C4-2B (cell line): ENCODE measurements at regions not wholly inside any gene's neighbourhood (a gene's known extent, or its start where the extent isn't known, plus 50 kb on each side); places are given as distances from the start of the nearest gene placed in this dataset.

Source experiments
- ZFX ChIP-seq: fragments of 450-650 bp; IDR thresholded peaks from 2 replicates; pipeline ENCODE4 v1.6.1; 2017
- TF ChIP-seq, protein P1 (sequence below): fragments of 450-650 bp; conservative IDR thresholded peaks from 2 replicates; pipeline ENCODE4 v1.5.1; 2017; ENCODE audit warnings: mild to moderate bottlenecking

DNA sequence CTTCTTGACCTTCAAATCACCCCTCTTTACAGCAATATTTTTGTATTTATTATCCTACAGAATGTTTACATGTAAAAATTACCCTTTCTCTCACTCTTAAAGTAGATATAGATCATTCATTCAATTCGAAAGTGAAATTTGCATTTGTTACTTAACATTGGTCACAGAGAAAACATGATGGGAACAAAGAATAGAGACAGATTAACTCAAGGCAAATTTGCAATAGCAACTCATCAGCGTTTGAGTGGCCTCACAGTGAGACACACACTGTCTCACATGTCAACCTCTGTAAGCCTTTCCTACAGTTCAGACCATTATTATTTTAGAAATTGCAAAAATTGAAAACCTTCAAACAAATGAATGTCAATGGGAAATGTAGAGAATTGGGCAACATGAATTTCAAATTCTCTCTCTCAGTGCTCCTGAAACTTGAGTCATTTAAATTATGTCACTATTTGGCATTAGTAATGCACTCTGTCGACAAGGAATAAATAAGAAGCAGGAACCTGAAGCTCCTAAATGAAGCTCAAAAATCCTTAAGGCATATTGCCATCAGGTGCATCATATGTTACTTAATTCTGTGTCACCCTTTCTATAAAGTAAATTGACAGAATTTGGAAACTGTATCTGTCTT lies 148.3 kb upstream of the ANXA10 start:
- TF ChIP-seq, protein P1, sequence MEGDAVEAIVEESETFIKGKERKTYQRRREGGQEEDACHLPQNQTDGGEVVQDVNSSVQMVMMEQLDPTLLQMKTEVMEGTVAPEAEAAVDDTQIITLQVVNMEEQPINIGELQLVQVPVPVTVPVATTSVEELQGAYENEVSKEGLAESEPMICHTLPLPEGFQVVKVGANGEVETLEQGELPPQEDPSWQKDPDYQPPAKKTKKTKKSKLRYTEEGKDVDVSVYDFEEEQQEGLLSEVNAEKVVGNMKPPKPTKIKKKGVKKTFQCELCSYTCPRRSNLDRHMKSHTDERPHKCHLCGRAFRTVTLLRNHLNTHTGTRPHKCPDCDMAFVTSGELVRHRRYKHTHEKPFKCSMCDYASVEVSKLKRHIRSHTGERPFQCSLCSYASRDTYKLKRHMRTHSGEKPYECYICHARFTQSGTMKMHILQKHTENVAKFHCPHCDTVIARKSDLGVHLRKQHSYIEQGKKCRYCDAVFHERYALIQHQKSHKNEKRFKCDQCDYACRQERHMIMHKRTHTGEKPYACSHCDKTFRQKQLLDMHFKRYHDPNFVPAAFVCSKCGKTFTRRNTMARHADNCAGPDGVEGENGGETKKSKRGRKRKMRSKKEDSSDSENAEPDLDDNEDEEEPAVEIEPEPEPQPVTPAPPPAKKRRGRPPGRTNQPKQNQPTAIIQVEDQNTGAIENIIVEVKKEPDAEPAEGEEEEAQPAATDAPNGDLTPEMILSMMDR: no peak
- TF ChIP-seq ZFX: no peak
